ENCODE measurements at regions not wholly inside any gene's neighbourhood (a gene's known extent, or its start where the extent isn't known, plus 50 kb on each side); places are given as distances from the start of the nearest gene placed in this dataset.

GRCh38 chr11:25436326-25436725, 895.6 kb upstream of the ANO3 start:
- TF ChIP-seq, protein P1, sequence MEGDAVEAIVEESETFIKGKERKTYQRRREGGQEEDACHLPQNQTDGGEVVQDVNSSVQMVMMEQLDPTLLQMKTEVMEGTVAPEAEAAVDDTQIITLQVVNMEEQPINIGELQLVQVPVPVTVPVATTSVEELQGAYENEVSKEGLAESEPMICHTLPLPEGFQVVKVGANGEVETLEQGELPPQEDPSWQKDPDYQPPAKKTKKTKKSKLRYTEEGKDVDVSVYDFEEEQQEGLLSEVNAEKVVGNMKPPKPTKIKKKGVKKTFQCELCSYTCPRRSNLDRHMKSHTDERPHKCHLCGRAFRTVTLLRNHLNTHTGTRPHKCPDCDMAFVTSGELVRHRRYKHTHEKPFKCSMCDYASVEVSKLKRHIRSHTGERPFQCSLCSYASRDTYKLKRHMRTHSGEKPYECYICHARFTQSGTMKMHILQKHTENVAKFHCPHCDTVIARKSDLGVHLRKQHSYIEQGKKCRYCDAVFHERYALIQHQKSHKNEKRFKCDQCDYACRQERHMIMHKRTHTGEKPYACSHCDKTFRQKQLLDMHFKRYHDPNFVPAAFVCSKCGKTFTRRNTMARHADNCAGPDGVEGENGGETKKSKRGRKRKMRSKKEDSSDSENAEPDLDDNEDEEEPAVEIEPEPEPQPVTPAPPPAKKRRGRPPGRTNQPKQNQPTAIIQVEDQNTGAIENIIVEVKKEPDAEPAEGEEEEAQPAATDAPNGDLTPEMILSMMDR (conservative IDR thresholded peaks at IDR 0.05; ENCODE audit: low read length): no peak
- TF ChIP-seq EZH2phosphoT487 (IDR thresholded peaks at IDR 0.05; ENCODE audit: borderline replicate concordance, low read depth, low read length): no peak
